Liver (tissue), 8 donors: ENCODE measurements at regions not wholly inside any gene's neighbourhood (a gene's known extent, or its start where the extent isn't known, plus 50 kb on each side); places are given as distances from the start of the nearest gene placed in this dataset.

Experiments used
- DNase-seq: peaks from one replicate; pipeline ENCODE4 v3.0.0-alpha.2; 2017; ENCODE audit warnings: low spot score
- H3K27ac ChIP-seq, 2 donors: one replicate each; pipeline ENCODE4 v1.7.0; 2013; ENCODE audit warnings: inconsistent platforms in 2 of 2, low read length in 2 of 2, control low read depth in 1 of 2, low read depth in 1 of 2, mild to moderate bottlenecking in 1 of 2
- H3K27me3 ChIP-seq, 4 donors: one replicate each; pipeline versions ENCODE4 v1.6.1 to v1.7.0; 2013; ENCODE audit warnings: low read length in 3 of 4, inconsistent platforms in 1 of 4, mild to moderate bottlenecking in 1 of 4, moderate library complexity in 1 of 4; ENCODE audit not compliant: control insufficient read depth in 4 of 4, insufficient read depth in 4 of 4
- H3K36me3 ChIP-seq, 4 donors: one replicate each; pipeline versions ENCODE4 v1.6.1 to v1.7.0; 2013; ENCODE audit warnings: low read length in 3 of 4, mild to moderate bottlenecking in 3 of 4, low read depth in 1 of 4, moderate library complexity in 1 of 4; ENCODE audit not compliant: control insufficient read depth in 4 of 4, insufficient read depth in 3 of 4
- H3K4me1 ChIP-seq, 4 donors: one replicate each; pipeline versions ENCODE4 v1.6.1 to v1.7.0; 2013; ENCODE audit warnings: low read length in 3 of 4, mild to moderate bottlenecking in 3 of 4, moderate library complexity in 1 of 4; ENCODE audit not compliant: control insufficient read depth in 4 of 4, insufficient read depth in 4 of 4
- H3K4me3 ChIP-seq, 3 donors: one replicate each; pipeline versions ENCODE4 v1.6.1 to v1.7.0; 2013; ENCODE audit warnings: low read length in 3 of 3, control low read depth in 1 of 3, low read depth in 1 of 3, mild to moderate bottlenecking in 1 of 3
- H3K9ac ChIP-seq, 2 donors: one replicate each; pipeline ENCODE4 v1.7.0; 2013; ENCODE audit warnings: low read length in 2 of 2, mild to moderate bottlenecking in 2 of 2, moderate library complexity in 2 of 2, control low read depth in 1 of 2, low read depth in 1 of 2
- H3K9me3 ChIP-seq, 4 donors: one replicate each; pipeline versions ENCODE4 v1.6.1 to v1.7.0; 2013; ENCODE audit warnings: low read length in 3 of 4; ENCODE audit not compliant: control insufficient read depth in 4 of 4
- CTCF ChIP-seq: fragments of 150-350 bp; IDR thresholded peaks from 2 replicates; pipeline ENCODE4 v1.5.1; 2017; ENCODE audit warnings: improper control_type of control experiment, low read depth, low read length; ENCODE audit not compliant: missing input control
- FOXA2 ChIP-seq: IDR thresholded peaks from 2 replicates; pipeline ENCODE4 v1.6.1; 2016; ENCODE audit warnings: antibody characterized with exemption
- GABPA ChIP-seq, 2 donors: IDR thresholded peaks in 1 of 2; conservative IDR thresholded peaks in 1 of 2; 2 replicates each; pipeline ENCODE4 v1.6.1; 2016; ENCODE audit warnings: antibody characterized with exemption in 2 of 2, mild to moderate bottlenecking in 1 of 2, moderate library complexity in 1 of 2
- HNF4A ChIP-seq, 2 donors: conservative IDR thresholded peaks; 2 replicates each; pipeline ENCODE4 v1.6.1; 2016; ENCODE audit warnings: antibody characterized with exemption in 2 of 2, mild to moderate bottlenecking in 2 of 2
- MAX ChIP-seq: IDR thresholded peaks from 2 replicates; pipeline ENCODE4 v1.6.1; 2016; ENCODE audit warnings: antibody characterized with exemption
- NR2F2 ChIP-seq: IDR thresholded peaks from 2 replicates; pipeline ENCODE4 v1.6.1; 2016; ENCODE audit warnings: antibody characterized with exemption
- RAD21 ChIP-seq, 2 donors: IDR thresholded peaks; 2 replicates each; pipeline ENCODE4 v1.6.1; 2016; ENCODE audit warnings: antibody characterized with exemption in 2 of 2, mild to moderate bottlenecking in 2 of 2
- REST ChIP-seq: IDR thresholded peaks from 2 replicates; pipeline ENCODE4 v1.6.1; 2016; ENCODE audit warnings: antibody characterized with exemption, mild to moderate bottlenecking
- RXRA ChIP-seq, 2 donors: IDR thresholded peaks; 2 replicates each; pipeline ENCODE4 v1.6.1; 2017 to 2018; ENCODE audit warnings: antibody characterized with exemption in 2 of 2, mild to moderate bottlenecking in 1 of 2
- SP1 ChIP-seq: IDR thresholded peaks from 2 replicates; pipeline ENCODE4 v1.6.1; 2018; ENCODE audit warnings: antibody characterized with exemption, mild to moderate bottlenecking
- ZBTB33 ChIP-seq: IDR thresholded peaks from 2 replicates; pipeline ENCODE4 v1.6.1; 2016; ENCODE audit warnings: antibody characterized with exemption
- WGBS: extraction: QIAGEN DNeasy Blood & Tissue Kit; methylation state at CpG from one replicate; pipeline ENCODE4 v1.1.7; 2013; 5-methylcytosine and 5-hydroxymethylcytosine counted together
- donor health status: healthy.
- donor health status: healthy.
- donor health status: healthy.
- donor health status: healthy.
- donor health status: healthy.

- no peak overlapping the region for H3K27ac ChIP-seq
- no peak overlapping the region for H3K9ac ChIP-seq
- no peaks in the 10 kb centered on the region for H3K27me3 ChIP-seq
- WGBS: 86% methylated on average over 3 of the region's 3 CpGs
- H3K4me3 ChIP-seq: no peak overlapping the region
- DNase-seq: no peak
- no peaks in the 10 kb centered on the region for H3K9me3 ChIP-seq
- no peaks in the 10 kb centered on the region for H3K36me3 ChIP-seq
- TF ChIP-seq ZBTB33 (no peak), CTCF (no peak), MAX (no peak), RAD21 (IDR thresholded peaks at IDR 0.05) (no peak), GABPA (IDR thresholded peaks at IDR 0.05 in 1 of 2, conservative IDR thresholded peaks at IDR 0.05 in 1 of 2) (no peak), REST (no peak), SP1 (no peak), RXRA (IDR thresholded peaks at IDR 0.05) (no peak), NR2F2 (no peak)
- no peaks in the 10 kb centered on the region for H3K4me1 ChIP-seq
These were observed 149.7 kb upstream of the ZNF236 start for GRCh38 chr18:76672627-76673026.

GRCh38 chr18:76670564-76671288 is 151.6 kb upstream of the ZNF236 start:
- no peak overlapping the region for H3K9ac ChIP-seq
- no peak overlapping the region for H3K4me3 ChIP-seq
- TF ChIP-seq HNF4A (conservative IDR thresholded peaks at IDR 0.05) (no peak), MAX (no peak), NR2F2 (no peak), RXRA (IDR thresholded peaks at IDR 0.05) (no peak), FOXA2 (no peak), CTCF (no peak)
- no peaks in the 10 kb centered on the region for H3K27me3 ChIP-seq
- 72% methylated on average over 12 of the region's 12 CpGs for WGBS
- H3K9me3 ChIP-seq: no peaks in the 10 kb centered on the region
- no peaks in the 10 kb centered on the region for H3K4me1 ChIP-seq
- H3K27ac ChIP-seq: no peak overlapping the region
- H3K36me3 ChIP-seq: no peaks in the 10 kb centered on the region
- DNase-seq: no peak
